Activated T-cell treated with anti-CD3 and anti-CD28 coated beads, Interleukin-2, amount 50 U/mL, for 4 hours (primary cell): ENCODE measurements at regions not wholly inside any gene's neighbourhood (a gene's known extent, or its start where the extent isn't known, plus 50 kb on each side); places are given as distances from the start of the nearest gene placed in this dataset.
"Not testable (repeated sequence)": the region's sequence is repeated elsewhere in the genome, so short reads cannot be mapped to it uniquely, and the experiment has no call there.

Source experiments
- ATAC-seq, 2 donors: fragments of 200-7000 bp; cut with Tn5 transposase; one replicate each; pipeline ENCODE4 v1.10.0; 2021
- DNase-seq: peaks from one replicate; pipeline ENCODE4 v3.0.0-alpha.2; 2020
- H3K27me3 Mint-ChIP-seq: one replicate; pipeline ENCODE4 v1.8.0; 2021; ENCODE audit warnings: low read depth, mixed read lengths
- H3K36me3 Mint-ChIP-seq: one replicate; pipeline ENCODE4 v1.8.0; 2022; ENCODE audit warnings: mixed read lengths; ENCODE audit not compliant: insufficient read depth
- H3K4me1 Mint-ChIP-seq: one replicate; pipeline ENCODE4 v1.8.0; 2021; ENCODE audit warnings: low read depth, mixed read lengths
- H3K4me3 Mint-ChIP-seq: one replicate; pipeline ENCODE4 v1.8.0; 2021; ENCODE audit warnings: mild to moderate bottlenecking, moderate library complexity, mixed read lengths
- H3K9me3 Mint-ChIP-seq: one replicate; pipeline ENCODE4 v1.8.0; 2021; ENCODE audit warnings: mixed read lengths

DNA sequence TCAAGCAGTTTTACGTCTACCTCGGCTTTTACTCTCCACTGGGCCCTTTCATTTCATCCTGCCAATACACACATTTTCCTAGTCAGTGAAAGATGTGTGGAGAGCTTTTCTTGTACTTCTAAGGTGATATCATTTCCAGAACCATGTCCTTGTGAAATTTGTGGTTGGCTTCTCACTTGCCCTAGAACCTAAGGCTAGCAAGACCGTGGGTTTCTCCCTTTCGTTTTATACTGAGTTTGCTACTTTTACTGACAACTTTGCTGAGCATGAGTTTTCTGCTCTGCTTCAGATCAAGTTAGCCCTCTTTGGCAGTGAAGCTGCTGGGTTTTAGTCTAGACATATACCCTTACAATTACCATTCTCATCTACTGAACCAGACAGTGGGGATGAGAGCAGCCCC, 95.7 kb upstream of the FRMPD4 start:
- Mint-ChIP-seq H3K27me3 (no peaks in the 10 kb centered on the region), H3K4me3 (no peak overlapping the region), H3K9me3 (no peaks in the 10 kb centered on the region), H3K36me3 (no peaks in the 10 kb centered on the region), H3K4me1 (no peaks in the 10 kb centered on the region)
- no peak for DNase-seq
- ATAC-seq: no peak

DNA sequence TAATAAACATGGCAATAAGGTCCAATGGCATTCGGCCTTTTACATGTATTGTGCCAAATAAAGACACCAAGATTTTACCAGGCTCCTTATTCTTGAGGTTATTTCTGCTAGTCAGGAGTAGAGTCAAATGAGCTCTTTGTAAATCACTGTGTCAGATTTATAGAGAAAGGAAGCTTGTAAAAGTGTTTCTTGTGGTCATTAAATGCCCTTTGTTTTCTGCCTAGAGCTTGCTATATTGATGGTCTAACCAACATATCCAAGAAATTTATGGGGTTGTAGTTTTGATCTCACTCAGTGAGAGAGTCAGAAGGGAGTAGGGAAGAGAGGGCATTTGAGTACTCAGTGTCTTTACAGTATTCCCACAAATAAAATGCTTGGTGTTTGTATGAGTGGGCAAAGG, 86.2 kb upstream of the FRMPD4 start:
- DNase-seq: no peak
- H3K4me1 Mint-ChIP-seq: no peaks in the 10 kb centered on the region
- H3K4me3 Mint-ChIP-seq: no peak overlapping the region
- H3K36me3 Mint-ChIP-seq: no peaks in the 10 kb centered on the region
- ATAC-seq: no peak
- no peaks in the 10 kb centered on the region for H3K9me3 Mint-ChIP-seq
- no peaks in the 10 kb centered on the region for H3K27me3 Mint-ChIP-seq

- H3K4me3 Mint-ChIP-seq: no peak overlapping the region
- DNase-seq (no peak), ATAC-seq (no peak)
- H3K36me3 Mint-ChIP-seq: no peaks in the 10 kb centered on the region
- H3K27me3 Mint-ChIP-seq: no peaks in the 10 kb centered on the region
- H3K9me3 Mint-ChIP-seq: no peaks in the 10 kb centered on the region
- H3K4me1 Mint-ChIP-seq: no peaks in the 10 kb centered on the region
These were observed 80.2 kb upstream of the FRMPD4 start for GRCh38 chrX:12058087-12058486.

DNA sequence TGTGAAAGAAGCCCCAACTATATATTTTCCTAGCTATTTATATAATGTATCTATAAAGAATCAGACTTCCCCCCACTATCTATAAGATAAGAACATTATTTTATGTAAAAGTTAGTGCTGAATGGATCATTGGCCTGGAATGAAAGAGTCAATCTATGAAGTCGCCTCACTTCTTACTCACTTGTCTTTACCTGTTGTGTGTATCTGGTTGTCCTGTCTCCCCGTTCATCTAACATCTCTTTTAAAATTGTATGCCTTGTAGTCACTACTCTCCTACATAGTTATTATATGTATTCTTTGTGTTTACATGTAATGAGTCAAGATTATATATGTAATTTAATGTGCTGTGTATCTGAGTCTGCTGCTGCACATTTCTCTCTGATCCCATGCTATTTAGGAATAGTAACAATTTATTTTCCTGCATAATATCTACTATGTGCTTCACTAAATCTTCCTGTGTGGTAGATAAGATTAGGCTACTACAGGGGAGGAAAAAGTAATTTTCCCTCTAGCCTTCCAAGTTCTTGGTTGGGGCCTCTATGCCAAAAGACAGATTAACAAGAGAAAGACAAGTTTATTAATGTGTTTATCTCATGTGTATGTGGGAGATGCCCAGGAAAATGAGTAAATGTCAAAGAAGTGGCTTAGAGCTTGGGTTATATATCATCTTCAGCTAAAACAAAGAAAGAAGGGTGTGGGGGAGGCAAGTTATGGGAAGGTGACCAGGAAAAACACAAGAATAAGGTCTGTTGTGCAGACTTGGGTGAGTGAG, 77.6 kb upstream of the FRMPD4 start:
- H3K4me1 Mint-ChIP-seq: no peaks in the 10 kb centered on the region
- ATAC-seq: no peak

DNA sequence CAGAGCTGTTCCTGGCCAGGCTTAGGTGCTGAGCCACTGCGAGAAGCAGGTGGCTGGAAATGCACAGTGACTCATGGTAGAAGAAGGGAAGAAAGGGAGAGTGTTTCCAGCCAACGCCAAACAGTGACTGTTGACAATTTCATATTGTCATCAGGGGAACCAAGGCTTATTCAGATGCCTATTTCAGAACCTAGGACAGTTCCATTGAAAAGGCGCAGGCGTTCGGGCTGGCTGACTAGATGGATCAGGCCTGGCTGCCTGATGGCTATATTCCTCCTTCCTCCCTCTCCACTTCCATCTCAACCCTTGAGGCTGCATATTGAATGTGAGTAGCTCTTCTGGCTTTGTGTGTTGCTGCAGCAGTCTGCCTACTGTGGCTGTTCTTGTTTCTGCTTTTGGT, 73.0 kb upstream of the FRMPD4 start:
- H3K27me3 Mint-ChIP-seq: peaks cover 7% of the 10 kb centered on the region
- H3K36me3 Mint-ChIP-seq: no peaks in the 10 kb centered on the region
- H3K9me3 Mint-ChIP-seq: no peaks in the 10 kb centered on the region
- ATAC-seq: no peak
- no peak overlapping the region for H3K4me3 Mint-ChIP-seq
- H3K4me1 Mint-ChIP-seq: no peaks in the 10 kb centered on the region
- DNase-seq: no peak

More for the DNA sequence above, 77.6 kb upstream of the FRMPD4 start:
- Mint-ChIP-seq H3K4me3 (no peak overlapping the region), H3K9me3 (no peaks in the 10 kb centered on the region), H3K27me3 (no peaks in the 10 kb centered on the region), H3K36me3 (no peaks in the 10 kb centered on the region)
- DNase-seq: no peak

- ATAC-seq (no peak), DNase-seq (no peak)
- H3K27me3 Mint-ChIP-seq: no peaks in the 10 kb centered on the region
- H3K4me3 Mint-ChIP-seq: no peak overlapping the region
- H3K9me3 Mint-ChIP-seq: no peaks in the 10 kb centered on the region
- no peaks in the 10 kb centered on the region for H3K36me3 Mint-ChIP-seq
- H3K4me1 Mint-ChIP-seq: no peaks in the 10 kb centered on the region
These were observed 62.2 kb upstream of the FRMPD4 start for GRCh38 chrX:12076046-12076445.

DNA sequence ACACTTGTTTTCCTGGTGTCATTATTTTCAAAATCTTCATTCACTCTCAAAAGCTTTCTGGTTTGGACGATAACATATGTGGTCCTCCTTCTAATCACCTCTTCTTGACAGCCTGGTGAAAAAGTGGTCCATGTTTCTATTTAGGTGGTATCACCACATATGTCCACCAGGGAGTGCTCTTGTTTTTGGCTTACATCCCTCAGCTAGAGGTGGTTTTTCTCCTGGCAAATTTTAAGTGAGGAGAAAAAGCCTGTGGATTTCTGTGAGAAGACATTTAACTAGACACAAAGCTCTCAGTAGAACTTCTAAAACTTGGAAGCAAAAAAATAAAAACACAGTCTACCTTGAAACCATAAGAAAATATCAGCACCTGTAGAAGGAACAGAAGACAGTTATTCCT, 58.0 kb upstream of the FRMPD4 start:
- DNase-seq (no peak), ATAC-seq (no peak)
- Mint-ChIP-seq H3K27me3 (no peaks in the 10 kb centered on the region), H3K4me3 (no peak overlapping the region), H3K36me3 (no peaks in the 10 kb centered on the region), H3K9me3 (peaks cover 3% of the 10 kb centered on the region), H3K4me1 (no peaks in the 10 kb centered on the region)

GRCh38 chrX:12082959-12083358, 55.3 kb upstream of the FRMPD4 start:
- ATAC-seq, H3K27me3 Mint-ChIP-seq, H3K36me3 Mint-ChIP-seq, H3K4me3 Mint-ChIP-seq, H3K9me3 Mint-ChIP-seq, DNase-seq, H3K4me1 Mint-ChIP-seq: not testable (repeated sequence)
